MV-4-11 (cell line): ENCODE measurements at regions not wholly inside any gene's neighbourhood (a gene's known extent, or its start where the extent isn't known, plus 50 kb on each side); places are given as distances from the start of the nearest gene placed in this dataset.

Experiments
- DNase-seq: peaks from one replicate; lab custom pipeline; 2025; lab: John Stamatoyannopoulos, UW

DNA sequence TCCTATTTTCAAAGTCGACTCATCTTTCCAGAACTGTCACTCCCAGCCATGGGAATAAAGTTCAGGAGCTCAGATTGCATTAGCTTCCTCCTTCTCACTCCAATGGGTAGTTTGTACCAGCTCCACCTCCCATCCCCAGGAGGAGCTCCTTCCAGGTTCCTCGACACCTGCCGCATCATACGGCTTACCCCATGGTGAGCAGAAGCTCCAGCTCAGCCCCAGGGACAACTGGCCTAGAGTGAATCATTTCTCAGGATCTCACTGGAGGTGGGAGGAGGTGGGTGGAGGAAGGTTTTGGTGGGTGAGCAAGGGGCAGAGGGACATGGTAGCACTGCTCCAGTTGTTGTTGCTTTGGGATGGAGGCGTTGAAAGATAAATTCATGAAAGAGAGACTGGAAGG is 196.3 kb upstream of the PKDCC start:
- no peak for DNase-seq

DNA sequence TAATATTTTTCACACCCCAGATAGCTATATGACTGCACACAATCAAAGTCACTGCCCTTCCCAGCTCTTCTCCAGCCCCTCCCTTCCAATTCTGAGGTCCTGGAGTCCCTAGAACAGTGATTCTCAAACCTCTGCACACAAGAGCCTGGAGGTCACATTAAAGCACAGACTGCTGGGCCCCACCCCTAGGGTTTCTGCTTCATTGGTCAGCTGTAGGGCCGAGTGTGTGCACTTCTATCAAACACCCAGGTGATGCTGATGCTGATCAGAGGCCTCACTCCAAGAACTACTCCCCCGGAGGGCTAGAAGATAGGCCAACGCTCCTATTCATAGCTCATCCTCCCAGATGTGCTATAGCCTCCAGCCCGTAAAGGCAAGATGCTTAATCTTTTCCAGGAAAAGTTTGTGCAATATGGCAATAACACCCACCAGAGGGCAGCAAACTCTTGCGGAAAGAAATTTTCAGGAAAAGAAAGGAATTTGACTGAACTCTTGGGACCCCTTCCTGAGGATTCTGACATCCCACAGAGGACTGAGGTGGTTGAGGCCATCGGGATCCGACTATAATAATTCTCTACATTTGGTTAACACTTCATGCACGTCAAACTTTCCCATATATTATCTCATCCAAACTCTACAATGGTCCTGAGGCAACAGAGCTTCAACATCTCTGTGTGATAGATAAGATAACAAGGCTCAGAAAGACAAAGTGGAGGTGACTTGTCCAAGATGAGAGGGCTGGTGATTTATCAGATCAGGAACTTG is 194.2 kb upstream of the PKDCC start:
- peak; percentile 31 for DNase-seq

DNA sequence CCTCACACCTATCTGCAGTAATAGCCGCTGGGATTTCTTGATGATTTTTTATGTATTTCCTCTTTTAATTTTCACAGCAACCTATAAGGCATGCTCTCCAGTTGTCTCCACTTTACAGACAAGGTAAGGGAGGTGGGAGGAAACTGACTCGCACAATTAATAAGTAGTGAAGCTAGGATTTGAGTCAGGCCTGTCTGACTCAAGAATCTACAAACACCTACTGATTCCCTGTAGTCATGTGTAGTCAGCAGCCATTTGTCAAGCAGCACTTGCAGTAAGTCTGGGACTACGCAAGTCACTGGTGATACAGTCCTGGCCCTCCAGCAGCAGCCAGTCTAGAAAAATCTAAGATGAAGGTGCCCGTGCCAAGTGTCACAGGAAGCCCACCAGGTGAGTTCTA is 193.6 kb upstream of the PKDCC start:
- DNase-seq = no peak

DNA sequence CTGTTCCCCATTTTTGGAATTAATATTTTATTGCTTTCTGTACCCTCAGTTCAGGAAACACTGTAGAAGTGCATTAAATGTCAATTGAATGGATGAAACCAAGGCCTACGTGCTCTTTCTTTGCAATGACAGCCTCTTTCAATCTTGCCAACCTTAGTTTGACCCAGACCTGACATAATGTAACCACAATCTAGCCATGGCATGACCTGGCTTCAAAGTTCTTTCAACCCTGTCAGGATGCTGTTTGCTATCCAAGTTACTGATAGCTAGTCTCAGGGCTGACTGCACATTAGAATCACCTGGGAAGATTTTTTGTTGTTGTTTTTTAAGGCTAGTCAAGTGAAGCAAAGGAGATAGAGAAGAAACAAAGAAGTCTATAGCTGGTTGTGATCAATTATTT is 190.9 kb upstream of the PKDCC start:
- no peak for DNase-seq

DNA sequence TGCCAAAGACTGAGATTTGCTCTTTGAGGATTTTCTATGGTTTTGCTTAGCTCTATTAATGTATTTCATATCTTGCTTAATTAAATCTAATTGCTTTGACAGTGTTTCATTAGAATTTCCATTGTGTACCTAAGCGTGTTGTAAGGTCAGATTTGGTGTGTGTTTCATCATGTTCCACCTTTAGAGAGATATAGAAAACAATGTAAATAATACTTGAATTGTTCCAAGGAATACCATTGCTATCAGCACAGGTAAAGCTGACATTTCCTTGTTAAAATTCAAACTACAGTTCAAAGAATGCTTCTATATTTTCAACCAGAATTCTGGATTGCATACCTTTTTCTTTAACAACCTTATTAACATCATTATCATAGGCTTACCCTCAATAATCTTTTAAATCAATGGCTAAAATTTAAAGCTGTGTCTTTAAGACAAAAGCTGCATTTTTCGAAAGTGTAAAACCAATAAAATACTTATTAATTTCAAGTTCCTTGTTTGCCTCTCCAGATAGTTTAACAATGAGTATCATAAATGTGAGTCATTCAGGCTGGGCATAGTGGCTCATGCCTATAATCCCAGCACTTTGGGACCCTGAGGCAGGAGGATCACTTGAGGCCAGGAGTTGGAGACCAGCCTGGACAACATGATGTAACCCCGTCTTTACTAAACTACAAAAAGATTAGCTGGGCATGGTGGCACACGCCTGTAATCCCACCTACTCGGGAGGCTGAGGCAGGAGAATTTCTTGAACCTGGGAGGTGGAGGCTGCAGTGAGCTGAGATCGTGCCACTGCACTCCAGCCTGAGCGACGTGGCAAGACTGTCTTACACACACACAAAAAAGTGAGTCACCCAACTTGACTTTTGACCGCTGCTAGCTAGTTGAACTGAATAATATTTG is 188.0 kb upstream of the PKDCC start:
- DNase-seq = no peak

DNA sequence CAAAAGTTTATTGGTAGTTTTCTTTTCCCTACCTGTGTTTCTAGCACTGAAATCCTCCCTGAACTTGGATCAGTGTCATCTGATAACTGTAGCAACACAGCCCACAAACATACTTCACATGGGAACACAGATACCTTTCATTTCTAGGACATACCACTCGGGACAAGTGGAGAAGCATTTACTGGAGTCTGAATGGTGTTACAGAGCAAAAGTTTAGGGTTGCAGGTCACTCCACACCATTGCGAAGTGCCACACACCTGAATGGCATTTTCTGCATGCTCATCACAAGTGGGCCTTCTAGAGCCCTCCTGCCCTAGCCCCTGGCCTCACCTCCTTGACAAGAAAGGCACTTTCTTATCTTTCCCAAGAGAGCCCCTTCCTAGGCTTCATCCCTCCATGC is 184.8 kb upstream of the PKDCC start:
- no peak for DNase-seq

DNA sequence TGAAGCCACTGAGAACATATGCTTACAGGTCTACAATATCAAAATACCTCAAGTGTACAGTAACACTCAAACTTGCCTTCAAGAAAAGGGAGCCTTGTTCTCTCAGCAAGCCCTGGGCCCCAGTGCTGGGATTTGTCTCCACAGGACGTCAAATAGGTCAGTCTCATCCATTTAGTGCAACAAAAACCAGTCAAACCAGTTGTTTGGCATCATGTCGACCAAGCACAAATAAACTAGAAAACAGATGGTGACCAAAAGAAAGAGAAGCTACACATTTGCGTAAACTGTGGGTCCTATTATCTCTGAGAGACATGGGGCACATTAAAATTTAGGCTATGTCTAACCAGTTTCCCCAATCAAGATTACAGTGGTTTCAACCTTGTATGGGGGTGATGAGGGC is 182.6 kb upstream of the PKDCC start:
- DNase-seq = no peak

DNA sequence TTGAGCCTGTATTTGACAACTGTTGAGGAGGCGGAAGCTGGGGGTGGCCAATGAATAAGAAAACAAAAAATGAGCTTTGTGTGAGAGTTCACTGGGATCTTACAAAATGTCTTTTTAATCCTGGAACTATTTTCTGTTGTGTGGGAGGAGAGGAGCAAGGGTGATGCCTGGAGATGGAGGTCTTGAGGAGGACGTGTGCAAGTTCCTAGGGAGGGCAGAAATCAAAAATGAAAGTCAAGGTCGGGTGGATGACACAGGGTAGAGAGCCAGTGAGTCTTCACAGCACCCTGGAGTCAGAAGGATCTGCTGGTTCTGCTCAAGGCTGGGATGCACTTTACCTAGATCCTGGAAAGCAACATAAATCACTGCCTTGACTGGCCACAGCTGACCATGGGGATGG is 180.3 kb upstream of the PKDCC start:
- DNase-seq = no peak

DNA sequence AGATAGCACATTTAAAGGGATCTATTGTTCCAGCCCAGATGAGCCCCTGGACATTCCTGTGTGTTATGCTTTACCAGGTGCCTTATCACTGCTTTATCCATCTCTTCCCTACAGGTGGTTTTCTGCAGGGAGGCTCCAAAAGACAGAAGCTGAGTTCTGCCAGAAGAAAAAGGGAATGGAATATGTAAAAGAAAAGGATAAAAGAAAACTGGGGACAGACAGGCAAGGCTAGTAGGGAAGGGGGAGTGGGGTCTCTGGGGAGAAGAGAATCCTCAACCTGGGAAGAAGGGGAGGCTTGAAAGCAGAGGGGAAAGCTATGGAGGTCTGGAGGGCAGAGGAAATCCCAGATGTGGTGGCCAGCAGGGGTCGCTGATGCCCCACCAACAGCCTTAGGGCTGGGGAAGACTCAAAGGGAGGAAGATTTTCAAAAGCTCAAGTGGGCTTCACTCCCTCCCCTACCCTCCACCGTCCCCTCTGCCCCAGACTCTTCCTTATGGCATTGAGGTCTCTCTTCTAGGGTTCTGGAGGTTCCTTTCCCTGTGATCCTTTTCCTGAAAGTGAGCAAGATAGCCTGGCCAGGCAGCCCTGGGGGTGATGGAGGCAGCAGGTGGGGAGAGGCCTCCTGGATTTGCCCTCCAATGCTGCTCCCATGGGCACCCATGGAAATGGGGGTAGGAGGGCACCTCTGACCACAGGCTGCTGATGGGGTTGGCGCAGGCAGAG is 178.1 kb upstream of the PKDCC start:
- peak; percentile 24 for DNase-seq

DNA sequence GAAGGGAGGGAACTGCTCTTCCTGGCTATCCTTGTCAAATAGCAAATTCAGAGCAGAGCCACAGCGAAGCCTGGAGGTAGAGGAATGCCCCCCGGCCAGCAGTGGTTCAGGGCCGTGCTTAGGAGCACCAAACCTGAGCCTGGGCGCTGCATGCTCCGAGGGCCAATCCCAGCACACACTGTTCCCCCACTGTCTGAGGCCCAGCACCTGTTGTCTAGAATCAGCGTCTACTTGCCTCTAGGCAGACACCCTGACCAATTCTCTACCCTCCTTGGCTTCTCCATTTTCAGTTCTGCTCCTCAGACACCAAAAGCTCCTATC is 177.6 kb upstream of the PKDCC start:
- DNase-seq = no peak

DNA sequence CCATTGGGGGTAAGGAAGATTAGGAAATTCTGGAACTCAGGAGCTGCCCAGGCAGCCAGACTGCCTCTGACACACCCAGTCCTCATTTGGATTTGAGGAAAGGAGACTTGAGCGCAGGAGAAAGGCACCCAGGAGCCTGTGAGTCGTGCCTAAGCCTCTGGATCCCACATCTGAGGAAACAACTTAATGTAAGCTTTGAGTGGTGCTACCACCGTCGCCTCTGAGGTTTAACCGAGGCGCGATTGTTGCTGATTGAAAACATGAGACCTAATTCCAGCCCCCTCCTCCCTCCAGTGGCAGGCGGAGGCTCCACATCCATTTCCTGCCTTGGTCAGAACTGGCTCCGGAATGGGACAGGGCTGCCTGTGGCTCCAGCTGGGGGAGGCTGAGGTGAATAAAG is 176.7 kb upstream of the PKDCC start:
- DNase-seq = no peak

DNA sequence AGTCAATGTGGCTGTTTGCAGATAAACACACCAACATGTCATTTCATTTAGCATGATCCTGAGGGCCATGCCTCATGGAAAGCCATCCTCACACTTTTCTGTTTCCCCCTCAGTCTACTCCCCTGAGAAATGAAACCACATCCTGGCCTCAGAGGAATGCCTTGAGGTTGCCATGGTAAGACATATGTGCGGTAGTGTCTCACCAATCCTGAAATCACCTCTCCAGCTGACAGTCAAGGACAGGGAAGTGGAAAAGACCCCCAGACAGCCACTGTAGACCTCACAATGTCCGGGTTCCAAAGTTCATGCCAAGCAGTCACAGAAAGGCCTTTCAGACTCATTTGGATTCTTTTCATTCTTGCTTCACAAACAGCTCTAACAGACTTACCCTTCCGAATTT is 175.2 kb upstream of the PKDCC start:
- DNase-seq = no peak

DNA sequence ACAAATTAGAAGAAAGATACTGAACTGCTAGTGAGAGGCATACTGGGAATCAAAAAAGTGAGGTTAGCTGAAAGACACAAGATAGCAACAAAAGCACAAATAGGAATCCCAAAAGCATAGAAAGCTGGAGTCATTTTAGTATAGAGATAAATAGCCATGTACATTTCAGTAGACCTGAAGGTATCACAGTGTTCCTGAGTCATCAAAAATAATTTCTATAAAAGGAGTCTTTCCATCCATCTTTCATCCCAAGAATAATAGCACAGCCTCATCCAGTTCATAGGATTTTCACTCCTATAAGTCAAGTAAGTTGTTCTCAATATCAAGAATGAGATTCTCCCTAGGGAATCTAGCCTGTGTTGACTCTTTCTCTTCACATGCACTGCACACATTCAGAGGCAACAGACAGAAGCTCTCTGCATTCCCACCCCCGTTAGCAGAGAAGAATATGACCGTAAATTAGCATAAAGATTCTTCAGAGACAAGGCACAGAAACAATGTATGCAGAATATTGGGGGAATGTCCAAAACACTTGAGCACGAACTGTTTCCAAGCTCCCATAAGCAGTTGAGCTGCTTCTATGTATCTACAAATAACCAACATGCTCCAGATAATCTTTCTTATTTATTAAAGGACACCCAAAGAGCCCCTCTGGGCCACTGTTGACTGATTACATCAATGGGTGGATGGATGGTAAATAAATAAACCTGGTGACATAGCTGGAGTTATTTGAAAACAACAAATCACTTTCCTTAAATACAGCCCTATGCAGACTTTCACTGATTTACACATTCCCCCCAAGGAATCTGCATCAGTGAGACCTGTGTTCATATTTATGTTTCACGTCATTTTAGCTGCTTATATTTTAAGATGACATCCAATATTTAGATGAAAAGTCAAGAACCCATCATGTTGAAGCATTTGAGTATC is 174.5 kb upstream of the PKDCC start:
- DNase-seq = no peak

DNA sequence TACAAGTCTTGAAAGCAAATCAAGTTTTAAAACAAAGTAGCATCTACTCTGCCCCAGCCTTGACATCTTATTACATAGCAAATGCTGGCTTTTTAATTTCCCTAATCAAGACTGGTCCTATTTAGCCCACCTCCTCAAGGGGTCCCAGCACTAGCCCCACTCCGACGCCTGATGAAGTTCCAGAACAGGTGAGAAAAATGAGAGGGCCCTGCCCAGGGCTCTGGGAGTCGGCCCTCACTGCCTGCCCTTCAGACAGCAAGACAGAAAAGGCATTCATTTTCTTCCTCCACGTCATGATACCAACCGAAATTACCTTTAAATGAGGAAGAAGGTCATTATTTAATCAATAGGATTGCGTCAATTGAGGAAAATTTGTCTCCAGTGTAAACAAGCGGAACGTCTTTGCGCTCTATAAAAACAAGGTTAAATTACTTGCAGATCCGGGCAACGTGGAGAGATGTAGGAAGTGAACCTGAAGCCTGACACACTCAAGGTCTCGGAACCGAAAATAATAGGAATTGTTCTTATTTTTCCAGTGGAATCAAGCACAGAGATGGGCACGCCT is 170.6 kb upstream of the PKDCC start:
- no peak for DNase-seq

DNA sequence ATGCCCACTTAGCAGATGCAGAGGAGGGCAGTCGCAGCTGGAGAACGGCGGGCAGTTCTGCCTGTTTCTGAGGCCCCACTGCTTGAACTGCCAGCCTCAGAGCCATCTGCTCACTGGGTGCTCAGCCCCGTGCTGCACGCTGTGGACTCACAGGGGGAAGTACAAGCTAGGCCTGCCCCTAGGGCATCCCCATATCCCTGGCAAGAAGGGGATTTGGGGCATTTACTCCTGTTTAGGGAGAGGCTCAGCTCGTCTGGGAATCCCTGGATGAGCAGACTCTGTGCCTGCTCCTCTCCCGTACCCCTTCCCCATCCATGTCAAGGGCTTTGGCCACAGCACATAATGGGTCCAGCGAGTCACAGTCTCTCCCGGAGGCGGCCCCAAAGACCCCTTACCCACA is 169.8 kb upstream of the PKDCC start:
- no peak for DNase-seq

DNA sequence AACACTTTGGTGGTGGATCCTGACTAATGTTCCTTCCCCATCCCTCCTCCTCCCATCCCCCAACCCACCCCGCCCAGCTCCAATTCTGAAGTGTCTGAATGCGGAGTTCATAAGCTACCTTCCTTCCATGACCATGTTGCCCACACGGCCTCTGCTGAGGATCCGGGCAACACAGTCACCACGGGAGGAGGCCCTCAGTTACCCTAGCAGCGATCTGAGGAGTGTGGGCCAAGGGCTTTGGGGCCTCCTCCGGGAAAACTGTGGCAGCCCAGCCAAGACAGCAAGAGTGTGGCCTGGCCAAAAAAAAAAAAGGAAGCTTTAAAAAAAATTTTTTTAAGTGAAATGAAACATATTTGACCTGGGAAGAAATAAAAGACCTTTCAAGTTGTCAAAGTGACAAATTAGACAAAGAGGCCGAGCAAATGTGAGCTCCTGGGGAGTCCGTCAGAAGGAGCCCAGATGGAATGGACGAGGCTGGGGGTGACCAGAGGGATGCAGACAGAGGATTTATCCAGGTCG is 169.0 kb upstream of the PKDCC start:
- DNase-seq = no peak

DNA sequence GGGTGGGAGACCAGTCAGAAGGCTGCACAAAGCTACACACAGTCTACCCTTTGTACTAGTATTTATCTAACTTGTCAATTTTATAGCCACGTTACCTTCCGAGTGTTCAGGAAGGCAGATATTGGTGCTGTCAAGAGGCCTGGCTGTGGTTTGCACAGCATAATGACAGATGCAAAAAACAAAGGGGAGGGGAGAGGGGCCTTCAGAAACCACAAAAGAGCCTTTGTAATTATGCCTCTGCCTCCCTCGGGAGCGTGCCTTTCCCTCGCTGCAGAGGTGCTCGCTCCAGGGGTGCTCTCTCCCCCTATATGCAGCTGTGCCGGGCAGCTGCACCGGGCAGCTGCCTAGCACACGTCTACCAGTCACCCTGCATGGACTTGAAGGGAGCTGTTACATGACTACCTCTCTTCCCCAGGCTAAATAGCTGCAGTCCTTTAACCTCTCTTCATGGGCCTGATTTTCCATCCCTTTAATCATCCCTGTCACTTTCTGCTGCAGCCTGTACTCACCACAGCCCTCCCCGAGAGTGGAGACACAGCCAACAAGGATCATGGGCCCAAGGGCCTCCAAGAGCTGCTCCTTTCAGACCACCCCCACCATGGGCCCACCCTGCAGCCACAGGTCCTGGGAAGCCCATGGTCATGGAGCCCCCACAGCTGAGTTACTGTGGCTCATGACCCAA is 168.4 kb upstream of the PKDCC start:
- DNase-seq = no peak

DNA sequence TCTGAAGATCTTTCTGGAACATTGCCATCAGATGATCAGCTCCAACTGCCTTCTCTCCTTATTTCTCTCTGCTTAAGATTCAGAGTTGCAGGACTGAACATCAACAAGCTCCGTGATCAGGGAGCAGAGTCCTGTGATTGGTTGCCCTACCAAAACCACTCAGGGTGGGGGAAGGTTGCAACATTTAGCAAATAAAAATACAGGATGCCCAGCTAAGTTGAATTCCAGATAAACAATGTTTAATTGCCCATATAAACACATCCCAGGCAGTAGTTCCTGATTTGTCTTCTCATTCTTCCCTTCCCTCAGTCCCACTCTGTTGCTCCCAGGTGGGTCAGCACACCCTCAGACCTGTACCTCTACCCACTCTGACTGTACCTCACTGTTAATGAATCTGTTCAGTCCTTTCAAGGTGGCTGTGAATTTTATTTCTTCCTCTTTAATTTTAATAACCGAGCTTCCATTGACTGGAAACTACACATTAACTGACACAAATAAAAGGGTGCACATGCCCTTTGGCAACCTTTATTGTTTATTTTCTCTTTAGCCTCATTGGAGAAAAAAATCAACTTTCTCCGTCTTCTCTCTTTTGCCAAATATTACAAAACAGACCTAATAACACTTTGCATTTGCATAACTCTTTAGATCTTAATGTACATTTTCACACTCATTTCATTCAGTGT is 167.1 kb upstream of the PKDCC start:
- no peak for DNase-seq

DNA sequence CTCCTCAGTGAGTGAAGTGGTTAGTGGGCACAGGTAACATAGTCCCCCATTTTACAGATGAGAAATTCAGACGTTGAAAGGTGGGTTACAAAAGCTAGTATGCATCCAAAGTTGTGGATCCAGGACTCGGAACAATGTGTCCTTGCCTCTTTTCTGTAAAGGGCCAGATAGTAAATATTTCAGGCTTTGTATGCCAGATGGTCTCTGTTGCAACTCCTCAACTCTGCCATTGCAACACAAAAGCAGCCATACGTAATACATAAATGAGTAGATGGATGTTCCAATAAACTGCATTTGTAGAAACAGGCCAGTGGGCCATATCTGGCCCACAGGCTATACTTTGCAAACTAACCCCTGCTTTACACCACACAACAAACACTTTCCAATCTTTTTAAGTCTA is 166.6 kb upstream of the PKDCC start:
- DNase-seq = peak; percentile 47

DNA sequence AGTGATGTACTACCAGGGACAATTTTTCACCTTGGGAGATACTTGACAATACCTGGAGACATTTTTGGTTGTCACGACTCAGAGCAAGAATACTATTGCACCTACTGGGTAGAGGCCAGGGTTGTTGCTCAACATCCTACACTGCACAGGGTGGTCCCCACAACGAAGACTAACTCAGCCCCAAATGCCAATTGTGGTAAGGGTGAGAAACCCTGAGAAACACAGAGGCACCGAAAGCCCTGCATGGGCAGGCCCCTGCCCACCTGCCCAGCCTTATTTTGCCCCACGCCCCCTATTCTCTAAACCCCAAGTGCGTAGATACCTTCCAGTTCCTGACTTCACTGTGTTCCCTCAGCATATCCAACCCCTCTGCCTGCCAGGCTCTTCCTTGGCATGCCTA is 163.1 kb upstream of the PKDCC start:
- DNase-seq = no peak
